SK-N-SH treated with all-trans-retinoic acid at 6 μM for 48 hours (cell line): ENCODE measurements at regions not wholly inside any gene's neighbourhood (a gene's known extent, or its start where the extent isn't known, plus 50 kb on each side); places are given as distances from the start of the nearest gene placed in this dataset.

Experiments
- ATAC-seq: fragments of 200-7000 bp; cut with Tn5 transposase; 3 replicates; pipeline ENCODE4 v1.9.1; 2020; ENCODE audit warnings: mild to moderate bottlenecking, moderate library complexity
- ARNTL ChIP-seq: fragments of 450-650 bp; formaldehyde crosslinking; IDR thresholded peaks from 2 replicates; pipeline ENCODE4 v1.5.0; 2020; ENCODE audit warnings: low read depth, mild to moderate bottlenecking, moderate library complexity, borderline replicate concordance
- BACH2 ChIP-seq: fragments of 250-450 bp; sonication (Bioruptor Pico); IDR thresholded peaks from 2 replicates; pipeline ENCODE4 v1.9.0; 2021; ENCODE audit warnings: mild to moderate bottlenecking, borderline replicate concordance
- CREB5 ChIP-seq: fragments of 250-450 bp; sonication (Bioruptor Pico); IDR thresholded peaks from 2 replicates; pipeline ENCODE4 v1.5.1; 2020; ENCODE audit warnings: low read depth, mild to moderate bottlenecking, moderate library complexity
- ESRRG ChIP-seq: fragments of 250-450 bp; sonication (Bioruptor Pico); IDR thresholded peaks from 2 replicates; pipeline ENCODE4 v1.6.1; 2021; ENCODE audit warnings: mild to moderate bottlenecking
- ISL1 ChIP-seq: fragments of 250-450 bp; sonication (Bioruptor Pico); IDR thresholded peaks from 2 replicates; pipeline ENCODE4 v2.1.2; 2022; ENCODE audit warnings: mild to moderate bottlenecking, moderate library complexity
- OSR1 ChIP-seq: fragments of 250-450 bp; sonication (Bioruptor Pico); IDR thresholded peaks from 2 replicates; pipeline ENCODE4 v1.8.0; 2022; ENCODE audit warnings: moderate library complexity, mild to moderate bottlenecking, inconsistent platforms
- PATZ1 ChIP-seq: fragments of 250-450 bp; sonication (Bioruptor Pico); IDR thresholded peaks from 2 replicates; pipeline ENCODE4 v1.8.0; 2020; ENCODE audit warnings: mild to moderate bottlenecking, moderate library complexity, borderline replicate concordance
- POU6F1 ChIP-seq: fragments of 250-450 bp; sonication (Bioruptor Pico); IDR thresholded peaks from 2 replicates; pipeline ENCODE4 v1.8.0; 2021; ENCODE audit warnings: low read depth, mild to moderate bottlenecking, moderate library complexity, borderline replicate concordance
- PPARA ChIP-seq: fragments of 250-450 bp; sonication (Bioruptor Pico); IDR thresholded peaks from 2 replicates; pipeline ENCODE4 v1.5.0; 2020; ENCODE audit warnings: mild to moderate bottlenecking, borderline replicate concordance
- SNAI2 ChIP-seq: fragments of 250-450 bp; sonication (Bioruptor Pico); IDR thresholded peaks from 2 replicates; pipeline ENCODE4 v1.5.0; 2020; ENCODE audit warnings: mild to moderate bottlenecking, moderate library complexity
- TOX ChIP-seq: fragments of 250-450 bp; sonication (Bioruptor Pico); IDR thresholded peaks from 2 replicates; pipeline ENCODE4 v1.8.0; 2021; ENCODE audit warnings: mild to moderate bottlenecking, moderate library complexity, borderline replicate concordance
- ZC3H10 ChIP-seq: fragments of 250-450 bp; sonication (Bioruptor Pico); IDR thresholded peaks from 2 replicates; pipeline ENCODE4 v1.5.1; 2021; ENCODE audit warnings: mild to moderate bottlenecking, moderate library complexity
- ZFP30 ChIP-seq: fragments of 450-650 bp; formaldehyde crosslinking; IDR thresholded peaks from 2 replicates; pipeline ENCODE4 v1.5.0; 2022; ENCODE audit warnings: mild to moderate bottlenecking, moderate library complexity
- ZNF70 ChIP-seq: fragments of 450-650 bp; formaldehyde crosslinking; IDR thresholded peaks from 2 replicates; pipeline ENCODE4 v1.5.0; 2020; ENCODE audit warnings: mild to moderate bottlenecking, moderate library complexity
- ZNF8 ChIP-seq: fragments of 450-650 bp; formaldehyde crosslinking; IDR thresholded peaks from 2 replicates; pipeline ENCODE4 v1.5.0; 2020; ENCODE audit warnings: mild to moderate bottlenecking, moderate library complexity
- TF ChIP-seq, protein P1 (sequence below): fragments of 250-450 bp; sonication (Bioruptor Pico); IDR thresholded peaks from 2 replicates; pipeline ENCODE4 v1.5.1; 2021; ENCODE audit warnings: mild to moderate bottlenecking, moderate library complexity

DNA sequence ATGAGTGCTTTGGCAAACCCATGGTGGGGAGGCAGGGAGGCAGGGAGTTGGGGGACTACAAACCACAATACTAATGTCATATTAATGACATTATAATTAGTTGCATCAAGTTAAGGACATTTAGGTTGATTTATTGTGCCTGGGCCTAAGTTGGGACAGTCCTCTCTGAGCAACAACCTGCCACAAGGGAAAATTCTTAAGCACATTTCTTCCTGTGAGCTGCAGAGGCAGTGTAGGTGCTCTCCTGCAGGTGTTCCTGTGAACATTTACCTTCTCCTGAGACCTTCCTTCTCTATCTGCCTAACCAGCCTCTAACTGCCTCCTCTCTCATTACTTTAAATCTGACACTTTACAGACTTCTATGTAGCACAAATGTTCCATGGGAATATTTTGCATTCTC is 1830.0 kb upstream of the AGA start (continued):
- no peak for TF ChIP-seq PATZ1 (CRISPR knock-in tag)

DNA sequence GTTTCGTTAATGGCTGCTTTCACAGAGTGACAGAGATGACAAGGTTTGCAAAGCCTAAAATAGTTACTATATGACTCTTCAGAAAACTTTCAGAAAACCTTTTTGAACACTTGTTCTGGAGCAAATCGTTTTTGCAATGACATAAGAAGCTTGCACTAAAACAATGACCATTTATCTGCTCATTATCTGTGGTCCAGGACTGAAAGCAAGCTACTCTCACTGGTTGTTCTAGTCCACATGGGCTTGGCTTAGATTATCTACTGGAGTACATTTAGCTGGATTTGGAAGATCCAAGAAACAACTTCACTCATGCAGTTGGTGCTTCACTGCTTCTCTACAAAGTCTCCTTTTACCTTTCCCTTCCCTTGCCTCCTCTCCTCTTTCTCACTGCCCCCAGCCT is 1836.4 kb upstream of the AGA start:
- no peak for TF ChIP-seq BACH2
- TF ChIP-seq ZNF8 (CRISPR knock-in tag) = no peak
- TF ChIP-seq ZNF70 = no peak
- TF ChIP-seq, protein P1, sequence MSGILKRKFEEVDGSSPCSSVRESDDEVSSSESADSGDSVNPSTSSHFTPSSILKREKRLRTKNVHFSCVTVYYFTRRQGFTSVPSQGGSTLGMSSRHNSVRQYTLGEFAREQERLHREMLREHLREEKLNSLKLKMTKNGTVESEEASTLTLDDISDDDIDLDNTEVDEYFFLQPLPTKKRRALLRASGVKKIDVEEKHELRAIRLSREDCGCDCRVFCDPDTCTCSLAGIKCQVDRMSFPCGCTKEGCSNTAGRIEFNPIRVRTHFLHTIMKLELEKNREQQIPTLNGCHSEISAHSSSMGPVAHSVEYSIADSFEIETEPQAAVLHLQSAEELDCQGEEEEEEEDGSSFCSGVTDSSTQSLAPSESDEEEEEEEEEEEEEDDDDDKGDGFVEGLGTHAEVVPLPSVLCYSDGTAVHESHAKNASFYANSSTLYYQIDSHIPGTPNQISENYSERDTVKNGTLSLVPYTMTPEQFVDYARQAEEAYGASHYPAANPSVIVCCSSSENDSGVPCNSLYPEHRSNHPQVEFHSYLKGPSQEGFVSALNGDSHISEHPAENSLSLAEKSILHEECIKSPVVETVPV = no peak
- TF ChIP-seq POU6F1 (CRISPR knock-in tag) = no peak
- no peak for TF ChIP-seq ESRRG (CRISPR knock-in tag)
- no peak for TF ChIP-seq PPARA
- no peak for TF ChIP-seq ARNTL
- ATAC-seq = no peak

- TF ChIP-seq ZNF8 (CRISPR knock-in tag) (no peak), CREB5 (no peak), ISL1 (CRISPR knock-in tag) (no peak), OSR1 (CRISPR knock-in tag) (no peak), PPARA (no peak), ARNTL (no peak)
- TF ChIP-seq, all 23 proteins: peak for 0
- no peak for ATAC-seq
Measured at GRCh38 chr4:179285696-179286095, 1843.5 kb upstream of the AGA start.

DNA sequence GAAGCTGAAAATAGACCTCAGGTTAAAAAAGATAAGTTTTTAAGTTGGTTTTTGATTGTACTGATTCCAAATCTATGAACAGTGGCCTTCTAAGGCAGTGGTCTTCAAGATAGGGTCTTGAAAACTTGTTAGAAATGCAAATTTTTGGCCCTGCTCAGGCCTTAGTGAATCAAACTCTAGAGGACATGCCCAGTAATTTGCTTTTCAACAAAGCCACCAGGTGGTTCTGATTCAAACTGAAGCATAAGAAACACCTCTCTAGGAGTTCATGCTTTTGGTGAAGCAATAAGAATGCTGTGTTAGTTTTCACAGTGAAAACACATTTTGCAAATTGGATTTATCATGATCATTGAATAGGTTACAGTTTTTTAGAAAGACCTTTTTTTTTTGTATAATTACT is 1849.4 kb upstream of the AGA start:
- no peak for ATAC-seq
- TF ChIP-seq OSR1 (CRISPR knock-in tag) (no peak), ISL1 (CRISPR knock-in tag) (no peak), SNAI2 (no peak), ZC3H10 (CRISPR knock-in tag) (no peak), CREB5 (no peak), PPARA (no peak)
- TF ChIP-seq, protein P1 = no peak

DNA sequence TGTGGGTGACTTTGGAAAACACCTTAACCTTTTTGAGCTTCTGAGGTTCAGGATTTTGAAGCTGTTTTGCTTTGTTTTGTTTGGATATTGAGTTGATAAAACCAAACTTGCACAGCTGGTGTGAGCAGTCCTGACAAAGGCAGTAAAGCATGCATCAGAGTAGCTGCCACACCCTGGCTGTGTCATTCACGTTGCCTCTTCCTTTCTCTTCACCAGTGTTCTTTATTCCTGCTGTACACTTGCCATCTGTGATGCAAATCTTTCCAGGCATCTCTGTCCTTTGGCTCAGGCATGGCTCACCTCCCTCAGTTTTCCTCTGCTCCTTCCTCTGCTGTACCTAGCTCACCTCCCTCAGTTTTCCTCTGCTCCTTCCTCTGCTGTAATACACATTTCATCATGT is 1850.2 kb upstream of the AGA start:
- TF ChIP-seq ZFP30 (CRISPR knock-in tag) (no peak), CREB5 (no peak), TOX (CRISPR knock-in tag) (no peak), PATZ1 (CRISPR knock-in tag) (no peak)
- no peak for ATAC-seq
